Left ventricle myocardium inferior (tissue), 1 donor: ENCODE measurements at regions not wholly inside any gene's neighbourhood (a gene's known extent, or its start where the extent isn't known, plus 50 kb on each side); places are given as distances from the start of the nearest gene placed in this dataset.

Source experiments
- DNase-seq: peaks from one replicate; pipeline ENCODE4 v3.0.0-alpha.2; 2020
- H3K27ac ChIP-seq: fragments of 200-600 bp; replicated peaks from 2 replicates; pipeline ENCODE4 v1.8.0; 2021
- H3K27me3 ChIP-seq: fragments of 200-600 bp; 2 replicates; pipeline ENCODE4 v1.8.0; 2021; ENCODE audit warnings: low read depth
- H3K36me3 ChIP-seq: fragments of 200-600 bp; 2 replicates; pipeline ENCODE4 v1.8.0; 2021
- H3K4me1 ChIP-seq: fragments of 200-600 bp; 2 replicates; pipeline ENCODE4 v1.8.0; 2021
- H3K4me3 ChIP-seq: fragments of 200-600 bp; 2 replicates; pipeline ENCODE4 v1.8.0; 2021; ENCODE audit warnings: mild to moderate bottlenecking, moderate library complexity
- H3K9me3 ChIP-seq: fragments of 200-600 bp; replicated peaks from 2 replicates; pipeline ENCODE4 v1.8.0; 2021
- intact Hi-C: fragments of 100-400 bp; cut with micrococcal nuclease; formaldehyde crosslinking; loops from one replicate; pipeline ENCODE4 v1.11.0; 2022
- TF ChIP-seq, protein P1 (sequence below): fragments of 200-600 bp; IDR thresholded peaks from 2 replicates; pipeline ENCODE4 v1.8.0; 2021; ENCODE audit warnings: antibody characterized with exemption, mild to moderate bottlenecking, borderline replicate concordance
- donor health status: DM: no; HTN: yes; CAD: no; lungs with severe emphysema.

DNA sequence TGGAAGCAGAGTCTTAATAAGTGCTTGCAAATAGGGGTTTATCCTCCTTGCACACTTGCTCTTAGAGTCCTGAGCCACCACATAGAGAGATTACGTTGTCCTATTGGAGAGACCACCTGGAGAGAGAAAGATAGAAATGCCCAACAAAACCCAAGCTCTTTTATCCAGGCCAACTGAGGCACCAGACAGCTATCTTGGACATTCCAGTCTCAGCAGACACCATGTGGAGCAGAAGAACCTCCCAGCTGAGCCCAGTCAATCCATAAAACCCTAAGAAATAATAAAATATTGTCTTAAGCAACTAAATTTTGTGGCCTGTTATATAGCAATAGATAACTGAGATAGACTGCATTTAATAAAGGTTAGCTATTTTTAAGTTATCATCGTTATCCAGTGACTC, 105.7 kb upstream of the PFN2 start:
- Histone ChIP-seq H3K4me3 (no peak overlapping the region), H3K36me3 (no peaks in the 10 kb centered on the region), H3K27me3 (no peaks in the 10 kb centered on the region), H3K9me3 (peaks cover 13% of the 10 kb centered on the region), H3K4me1 (peaks cover 32% of the 10 kb centered on the region), H3K27ac (no peak overlapping the region)
- TF ChIP-seq, protein P1, sequence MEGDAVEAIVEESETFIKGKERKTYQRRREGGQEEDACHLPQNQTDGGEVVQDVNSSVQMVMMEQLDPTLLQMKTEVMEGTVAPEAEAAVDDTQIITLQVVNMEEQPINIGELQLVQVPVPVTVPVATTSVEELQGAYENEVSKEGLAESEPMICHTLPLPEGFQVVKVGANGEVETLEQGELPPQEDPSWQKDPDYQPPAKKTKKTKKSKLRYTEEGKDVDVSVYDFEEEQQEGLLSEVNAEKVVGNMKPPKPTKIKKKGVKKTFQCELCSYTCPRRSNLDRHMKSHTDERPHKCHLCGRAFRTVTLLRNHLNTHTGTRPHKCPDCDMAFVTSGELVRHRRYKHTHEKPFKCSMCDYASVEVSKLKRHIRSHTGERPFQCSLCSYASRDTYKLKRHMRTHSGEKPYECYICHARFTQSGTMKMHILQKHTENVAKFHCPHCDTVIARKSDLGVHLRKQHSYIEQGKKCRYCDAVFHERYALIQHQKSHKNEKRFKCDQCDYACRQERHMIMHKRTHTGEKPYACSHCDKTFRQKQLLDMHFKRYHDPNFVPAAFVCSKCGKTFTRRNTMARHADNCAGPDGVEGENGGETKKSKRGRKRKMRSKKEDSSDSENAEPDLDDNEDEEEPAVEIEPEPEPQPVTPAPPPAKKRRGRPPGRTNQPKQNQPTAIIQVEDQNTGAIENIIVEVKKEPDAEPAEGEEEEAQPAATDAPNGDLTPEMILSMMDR, result no peak
- DNase-seq, result no peak
- intact Hi-C loops, result no loop called here

DNA sequence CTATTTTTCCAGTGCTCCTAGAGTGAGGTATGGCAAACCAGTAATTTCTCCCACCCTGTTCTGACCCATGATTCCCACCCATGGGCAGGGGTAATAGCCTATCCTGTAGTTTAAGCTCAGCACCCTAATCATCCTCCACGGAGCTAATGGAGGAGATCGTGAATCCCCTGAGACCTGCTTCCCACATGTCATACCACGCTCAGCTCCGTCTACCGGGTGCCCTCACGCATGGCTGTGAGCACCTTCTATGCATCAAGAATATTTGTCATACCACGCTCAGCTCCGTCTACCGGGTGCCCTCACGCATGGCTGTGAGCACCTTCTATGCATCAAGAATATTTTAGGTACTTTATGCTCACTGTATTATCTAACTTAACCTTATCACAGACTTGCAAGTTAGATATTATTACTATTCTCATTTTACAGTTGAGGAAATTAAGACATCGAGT, 104.7 kb upstream of the PFN2 start:
- H3K4me1 ChIP-seq, result peaks cover 23% of the 10 kb centered on the region
- H3K36me3 ChIP-seq, result no peaks in the 10 kb centered on the region
- H3K4me3 ChIP-seq, result no peak overlapping the region
- H3K27ac ChIP-seq, result no peak overlapping the region
- intact Hi-C loops, result no loop called here
- no peak for DNase-seq
- H3K9me3 ChIP-seq, result peaks cover 13% of the 10 kb centered on the region
- TF ChIP-seq, protein P1, result no peak
- H3K27me3 ChIP-seq, result no peaks in the 10 kb centered on the region

DNA sequence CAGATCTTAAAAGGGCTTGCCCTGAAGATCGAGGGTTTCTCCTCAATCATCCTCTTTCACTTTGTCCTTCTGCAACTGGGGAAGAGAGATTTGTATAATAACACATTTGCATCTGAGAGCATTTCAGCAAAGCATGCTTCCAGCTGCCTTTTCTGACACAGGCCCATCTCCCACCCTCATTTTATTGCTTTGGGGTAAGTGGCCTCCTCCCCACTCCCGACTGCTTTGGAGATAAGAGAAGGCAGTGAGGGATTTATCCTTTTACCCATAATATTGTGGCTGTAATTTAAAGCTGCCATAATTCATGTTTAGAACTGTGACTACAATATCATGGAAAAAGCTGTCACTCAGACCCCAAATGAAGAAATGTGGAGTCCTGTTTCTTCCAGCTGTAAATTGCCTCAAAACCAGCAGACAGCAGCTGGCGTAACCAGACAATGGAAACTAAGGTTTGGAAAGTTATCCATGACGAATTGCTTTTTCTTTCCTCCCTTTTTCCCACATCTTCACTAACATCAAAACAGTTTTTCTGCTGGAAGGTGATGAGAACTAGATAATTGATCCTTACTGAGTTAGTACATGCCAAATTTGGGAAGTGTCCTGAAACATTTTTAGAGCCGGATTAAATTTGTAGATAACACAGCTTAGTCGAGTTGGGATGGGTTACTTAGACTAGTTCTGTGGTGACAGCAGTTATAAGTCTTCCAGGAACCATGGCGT, 104.2 kb upstream of the PFN2 start:
- DNase-seq, result no peak
- no peak overlapping the region for H3K4me3 ChIP-seq
- intact Hi-C loops, result no loop called here

DNA sequence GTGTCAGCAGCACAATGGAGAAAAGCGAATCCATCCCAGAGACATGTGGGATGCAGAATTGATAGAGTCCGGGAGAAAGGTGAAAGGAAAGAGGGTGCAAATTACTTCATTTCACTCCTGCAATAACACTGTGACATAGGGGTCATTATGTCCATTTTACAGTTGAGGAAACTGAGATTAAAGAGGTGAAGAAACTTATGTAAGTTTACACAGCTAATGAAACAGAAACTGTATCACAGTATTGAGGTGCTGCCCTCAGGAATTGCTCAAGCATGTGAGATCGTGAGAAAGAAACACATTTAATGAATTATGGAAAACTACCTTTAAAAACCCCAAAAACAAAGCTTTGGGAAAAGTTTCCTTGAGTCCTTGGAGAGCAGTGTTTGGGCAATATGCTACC, 103.6 kb upstream of the PFN2 start:
- Histone ChIP-seq H3K4me3 (no peak overlapping the region), H3K9me3 (peaks cover 13% of the 10 kb centered on the region), H3K27ac (no peak overlapping the region), H3K36me3 (no peaks in the 10 kb centered on the region), H3K27me3 (no peaks in the 10 kb centered on the region), H3K4me1 (peaks cover 12% of the 10 kb centered on the region)
- TF ChIP-seq, protein P1, result no peak
- no peak for DNase-seq
- intact Hi-C loops, result no loop called here

More for the DNA sequence above, 104.2 kb upstream of the PFN2 start:
- no peaks in the 10 kb centered on the region for H3K36me3 ChIP-seq
- H3K27ac ChIP-seq, result no peak overlapping the region
- H3K9me3 ChIP-seq, result peaks cover 13% of the 10 kb centered on the region
- TF ChIP-seq, protein P1, result no peak
- no peaks in the 10 kb centered on the region for H3K27me3 ChIP-seq
- H3K4me1 ChIP-seq, result peaks cover 17% of the 10 kb centered on the region

DNA sequence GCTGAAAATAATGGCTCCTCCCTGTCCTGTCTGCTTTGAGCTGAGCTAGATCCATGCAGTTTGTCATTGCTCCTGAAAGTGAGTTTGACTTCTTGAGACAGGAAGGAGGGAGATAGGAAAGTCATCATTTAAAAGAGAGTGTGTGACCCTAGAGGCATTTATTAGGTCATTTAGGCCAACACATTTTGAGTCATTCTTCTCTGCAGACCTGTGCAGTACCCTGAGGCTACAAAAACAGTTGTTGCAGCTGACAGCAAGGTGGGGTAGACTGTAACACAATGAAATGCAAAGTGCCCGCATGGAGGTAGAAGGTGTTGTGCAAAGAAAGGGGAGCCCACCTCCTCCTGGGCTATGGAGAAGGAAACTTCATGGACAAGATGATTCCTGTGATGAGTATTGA, 102.8 kb upstream of the PFN2 start:
- intact Hi-C loops, result no loop called here
- Histone ChIP-seq H3K27me3 (no peaks in the 10 kb centered on the region), H3K27ac (no peak overlapping the region), H3K4me1 (peaks cover 4% of the 10 kb centered on the region), H3K9me3 (peaks cover 13% of the 10 kb centered on the region), H3K4me3 (no peak overlapping the region), H3K36me3 (no peaks in the 10 kb centered on the region)
- no peak for DNase-seq
- TF ChIP-seq, protein P1, result no peak
